ENCODE measurements at regions not wholly inside any gene's neighbourhood (a gene's known extent, or its start where the extent isn't known, plus 50 kb on each side); places are given as distances from the start of the nearest gene placed in this dataset.

DNA sequence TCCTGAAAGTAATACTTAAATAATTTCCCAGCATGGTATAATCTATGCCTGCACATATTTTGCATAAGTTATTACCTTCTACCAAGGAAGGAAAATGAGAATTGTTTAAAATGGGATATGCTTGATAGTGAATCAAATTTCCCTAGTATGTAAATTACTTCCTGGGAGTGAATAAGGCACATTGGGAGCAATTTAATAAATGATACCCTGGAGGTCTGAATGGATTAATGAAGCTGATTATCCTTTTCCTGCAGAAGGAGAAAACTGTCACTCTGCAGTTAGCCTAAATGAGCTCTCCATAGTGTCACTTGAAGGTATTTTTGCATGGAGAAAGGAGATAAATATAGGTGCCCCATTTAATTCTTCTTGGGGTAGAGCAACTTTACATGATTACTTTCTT is 2212.0 kb downstream of the PCDH7 start:
- Histone ChIP-seq H3K4me1 (replicated peaks in 1 of 4; ENCODE audit: control insufficient read depth in 3 of 4, insufficient read depth in 4 of 4, low read length in 3 of 4) (peaks cover 0 to 2% (median 0%) of the 10 kb centered on the region in 4 experiments; a peak in 1 of 7 replicates), H2BK120ac (replicated peaks; ENCODE audit: low read depth, low read length) (no peak overlapping the region), H2BK20ac (ENCODE audit: low read length) (no peak overlapping the region), H4K91ac (replicated peaks; ENCODE audit: insufficient read length, low read length) (no peak overlapping the region), H2BK5ac (ENCODE audit: low read depth, low read length) (no peak overlapping the region), H3K23ac (ENCODE audit: insufficient read length) (no peak overlapping the region), H2AFZ (ENCODE audit: low read length) (no peak overlapping the region), H3K9me3 (ENCODE audit: insufficient read depth in 2 of 2, low read depth in 1 of 2, low read length in 1 of 2) (no peaks in the 10 kb centered on the region), H3K9ac (replicated peaks in 1 of 4; ENCODE audit: extremely low read depth in 1 of 4, low read depth in 3 of 4, low read length in 3 of 4) (no peak overlapping the region), H2AK5ac (ENCODE audit: low read depth, low read length) (no peak overlapping the region), H3K23me2 (ENCODE audit: low read depth, low read length) (no peaks in the 10 kb centered on the region), H3K27ac (ENCODE audit: low read depth, low read length) (no peak overlapping the region), H3K27me3 (replicated peaks in 1 of 4; ENCODE audit: control insufficient read depth in 3 of 4, extremely low read depth in 1 of 4, insufficient read depth in 3 of 4, low read length in 3 of 4) (no peaks in the 10 kb centered on the region), H2BK12ac (ENCODE audit: low read depth, low read length) (no peak overlapping the region), H4K8ac (ENCODE audit: extremely low read depth, insufficient read depth, low read length) (no peak overlapping the region), H3K4ac (replicated peaks; ENCODE audit: insufficient read length, low read depth, low read length) (no peak overlapping the region), H2BK15ac (ENCODE audit: low read length) (no peak overlapping the region), H3K4me3 (ENCODE audit: extremely low read depth in 1 of 4, insufficient read depth in 2 of 4, low read depth in 3 of 4, low read length in 4 of 4) (no peak overlapping the region), H3K79me1 (ENCODE audit: low read depth, low read length) (no peaks in the 10 kb centered on the region), H3K14ac (ENCODE audit: insufficient read length) (no peak overlapping the region), H3K18ac (ENCODE audit: extremely low read depth, low read length) (no peak overlapping the region), H3K4me2 (ENCODE audit: insufficient read depth in 1 of 2, low read depth in 2 of 2, low read length in 2 of 2) (no peak overlapping the region), H3K79me2 (ENCODE audit: control insufficient read depth in 1 of 2, insufficient read depth in 2 of 2, low read length in 2 of 2) (no peaks in the 10 kb centered on the region), H3K36me3 (ENCODE audit: control insufficient read depth in 2 of 4, insufficient read depth in 4 of 4, low read length in 3 of 4) (no peaks in the 10 kb centered on the region; a peak in 1 of 8 replicates), H4K20me1 (replicated peaks in 1 of 2; ENCODE audit: control insufficient read depth in 1 of 2, insufficient read depth in 2 of 2, low read length in 2 of 2) (no peaks in the 10 kb centered on the region), H4K5ac (ENCODE audit: insufficient read length, low read depth, low read length) (no peak overlapping the region), H3K56ac (replicated peaks; ENCODE audit: insufficient read length, low read depth, low read length) (no peak overlapping the region)
- DNase-seq (ENCODE audit: low read depth in 1 of 2, low spot score in 2 of 2), result no peak
- FAIRE-seq, result no peak
- ChIA-PET POLR2A (ENCODE audit: partially characterized antibody) (no interaction called here), CTCF (ENCODE audit: partially characterized antibody) (no interaction called here)
- TF ChIP-seq FOSL1 (IDR thresholded peaks at IDR 0.05; ENCODE audit: insufficient read depth, low read depth, low read length), result no peak
- no peak for TF ChIP-seq JUN (IDR thresholded peaks at IDR 0.05; ENCODE audit: low read depth, low read length)
- no peak for TF ChIP-seq KDM1A (IDR thresholded peaks at IDR 0.05; ENCODE audit: borderline replicate concordance, low read length)
- no peak for TF ChIP-seq RNF2 (IDR thresholded peaks at IDR 0.05; ENCODE audit: borderline replicate concordance, low read depth, low read length, missing control alignments, poor library complexity, severe bottlenecking)
- TF ChIP-seq KDM4A (IDR thresholded peaks at IDR 0.05; ENCODE audit: low read depth, low read length, severe bottlenecking), result no peak
- no peak for TF ChIP-seq POLR2AphosphoS5 (IDR thresholded peaks at IDR 0.05; ENCODE audit: low read depth, low read length)
- no peak for TF ChIP-seq SUZ12 (IDR thresholded peaks at IDR 0.05; ENCODE audit: low read length)
- TF ChIP-seq, protein P1, sequence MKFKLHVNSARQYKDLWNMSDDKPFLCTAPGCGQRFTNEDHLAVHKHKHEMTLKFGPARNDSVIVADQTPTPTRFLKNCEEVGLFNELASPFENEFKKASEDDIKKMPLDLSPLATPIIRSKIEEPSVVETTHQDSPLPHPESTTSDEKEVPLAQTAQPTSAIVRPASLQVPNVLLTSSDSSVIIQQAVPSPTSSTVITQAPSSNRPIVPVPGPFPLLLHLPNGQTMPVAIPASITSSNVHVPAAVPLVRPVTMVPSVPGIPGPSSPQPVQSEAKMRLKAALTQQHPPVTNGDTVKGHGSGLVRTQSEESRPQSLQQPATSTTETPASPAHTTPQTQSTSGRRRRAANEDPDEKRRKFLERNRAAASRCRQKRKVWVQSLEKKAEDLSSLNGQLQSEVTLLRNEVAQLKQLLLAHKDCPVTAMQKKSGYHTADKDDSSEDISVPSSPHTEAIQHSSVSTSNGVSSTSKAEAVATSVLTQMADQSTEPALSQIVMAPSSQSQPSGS (IDR thresholded peaks at IDR 0.05; ENCODE audit: low read length), result no peak
- no peak for TF ChIP-seq TCF12 (IDR thresholded peaks at IDR 0.05; ENCODE audit: low read depth, low read length)
- no peak for TF ChIP-seq SRF (IDR thresholded peaks at IDR 0.05; ENCODE audit: low read depth, low read length)
- TF ChIP-seq TAF1 (IDR thresholded peaks at IDR 0.05; ENCODE audit: low read depth, low read length), result no peak
- no peak for TF ChIP-seq PHF8 (conservative IDR thresholded peaks at IDR 0.05; ENCODE audit: low read depth, low read length)
- TF ChIP-seq CREB1 (IDR thresholded peaks at IDR 0.05), result no peak
- TF ChIP-seq RFX5 (IDR thresholded peaks at IDR 0.05; ENCODE audit: borderline replicate concordance, low read depth, low read length), result no peak
